Lower lobe of right lung (tissue), 2 donors: ENCODE measurements at regions not wholly inside any gene's neighbourhood (a gene's known extent, or its start where the extent isn't known, plus 50 kb on each side); places are given as distances from the start of the nearest gene placed in this dataset.

Experiments used
- ATAC-seq, 2 donors: fragments of 200-7000 bp; cut with Tn5 transposase; one replicate each; pipeline ENCODE4 v1.9.1; 2020 to 2022; ENCODE audit warnings: mild to moderate bottlenecking in 2 of 2, moderate library complexity in 2 of 2
- DNase-seq: peaks from one replicate; pipeline ENCODE4 v3.0.0-alpha.2; 2020
- H3K27ac ChIP-seq: fragments of 200-600 bp; one replicate; pipeline ENCODE4 v1.8.0; 2022
- H3K27me3 ChIP-seq: fragments of 200-600 bp; one replicate; pipeline ENCODE4 v1.8.0; 2022; ENCODE audit warnings: low read depth
- H3K36me3 ChIP-seq: fragments of 200-600 bp; one replicate; pipeline ENCODE4 v1.8.0; 2022; ENCODE audit warnings: mild to moderate bottlenecking
- H3K4me1 ChIP-seq: fragments of 200-600 bp; one replicate; pipeline ENCODE4 v1.8.0; 2022
- H3K4me3 ChIP-seq: fragments of 200-600 bp; one replicate; pipeline ENCODE4 v1.8.0; 2022; ENCODE audit warnings: mild to moderate bottlenecking
- H3K9me3 ChIP-seq: fragments of 200-600 bp; one replicate; pipeline ENCODE4 v1.8.0; 2022
- CTCF ChIP-seq: fragments of 200-600 bp; IDR thresholded peaks from one replicate; pipeline ENCODE4 v1.8.0; 2022; ENCODE audit warnings: antibody characterized with exemption, mild to moderate bottlenecking
- intact Hi-C: fragments of 100-400 bp; cut with DNase I; formaldehyde crosslinking; loops from one replicate; pipeline ENCODE4 v1.11.0; 2022
- donor health status: DM: no; HTN: yes; CAD: no; lungs with severe emphysema.

- DNase-seq (no peak), ATAC-seq (no peak)
- intact Hi-C loops: no loop called here
- H3K27me3 ChIP-seq: no peaks in the 10 kb centered on the region
- no peak for TF ChIP-seq CTCF
- H3K36me3 ChIP-seq: no peaks in the 10 kb centered on the region
- no peaks in the 10 kb centered on the region for H3K4me1 ChIP-seq
- H3K27ac ChIP-seq: no peak overlapping the region
- H3K9me3 ChIP-seq: peaks cover 5% of the 10 kb centered on the region
- no peak overlapping the region for H3K4me3 ChIP-seq
Measured at GRCh38 chr4:96642490-96642889, 802.6 kb downstream of the PDHA2 start.

GRCh38 chr4:96646146-96646545 lies 806.3 kb downstream of the PDHA2 start:
- intact Hi-C loops: no loop called here
- no peaks in the 10 kb centered on the region for H3K36me3 ChIP-seq
- ATAC-seq (no peak), DNase-seq (no peak)
- H3K4me1 ChIP-seq: no peaks in the 10 kb centered on the region
- no peaks in the 10 kb centered on the region for H3K27me3 ChIP-seq
- no peak overlapping the region for H3K27ac ChIP-seq
- TF ChIP-seq CTCF: no peak
- H3K9me3 ChIP-seq: peaks cover 5% of the 10 kb centered on the region
- H3K4me3 ChIP-seq: no peak overlapping the region

- Histone ChIP-seq H3K4me3 (no peak overlapping the region), H3K36me3 (no peaks in the 10 kb centered on the region), H3K27ac (no peak overlapping the region), H3K27me3 (no peaks in the 10 kb centered on the region), H3K4me1 (no peaks in the 10 kb centered on the region), H3K9me3 (peaks cover 5% of the 10 kb centered on the region)
- TF ChIP-seq CTCF: no peak
- ATAC-seq: no peak
- DNase-seq: no peak
- intact Hi-C loops: no loop called here
Measured at GRCh38 chr4:96649536-96649935, 809.6 kb downstream of the PDHA2 start.

GRCh38 chr4:96652158-96652557 lies 812.3 kb downstream of the PDHA2 start:
- H3K4me1 ChIP-seq: no peaks in the 10 kb centered on the region
- no peaks in the 10 kb centered on the region for H3K9me3 ChIP-seq
- TF ChIP-seq CTCF: no peak
- H3K4me3 ChIP-seq: no peak overlapping the region
- ATAC-seq (no peak), DNase-seq (no peak)
- H3K36me3 ChIP-seq: no peaks in the 10 kb centered on the region
- H3K27me3 ChIP-seq: no peaks in the 10 kb centered on the region
- H3K27ac ChIP-seq: no peak overlapping the region
- intact Hi-C loops: no loop called here

GRCh38 chr4:96652821-96653220 lies 812.9 kb downstream of the PDHA2 start:
- no peak for TF ChIP-seq CTCF
- Histone ChIP-seq H3K36me3 (no peaks in the 10 kb centered on the region), H3K9me3 (no peaks in the 10 kb centered on the region), H3K4me3 (no peak overlapping the region), H3K27me3 (no peaks in the 10 kb centered on the region), H3K4me1 (no peaks in the 10 kb centered on the region), H3K27ac (no peak overlapping the region)
- DNase-seq: no peak
- intact Hi-C loops: no loop called here
- peak in 1 of 2 donors; percentile 39 for ATAC-seq

- DNase-seq (no peak), ATAC-seq (peak in 1 of 2 donors; percentile 35)
- H3K4me1 ChIP-seq: no peaks in the 10 kb centered on the region
- intact Hi-C loops: no loop called here
- TF ChIP-seq CTCF: no peak
- H3K4me3 ChIP-seq: no peak overlapping the region
- H3K36me3 ChIP-seq: no peaks in the 10 kb centered on the region
- no peaks in the 10 kb centered on the region for H3K9me3 ChIP-seq
- H3K27ac ChIP-seq: no peak overlapping the region
- no peaks in the 10 kb centered on the region for H3K27me3 ChIP-seq
Measured at GRCh38 chr4:96654045-96654444, 814.2 kb downstream of the PDHA2 start.
